ENCODE measurements at regions not wholly inside any gene's neighbourhood (a gene's known extent, or its start where the extent isn't known, plus 50 kb on each side); places are given as distances from the start of the nearest gene placed in this dataset.

DNA sequence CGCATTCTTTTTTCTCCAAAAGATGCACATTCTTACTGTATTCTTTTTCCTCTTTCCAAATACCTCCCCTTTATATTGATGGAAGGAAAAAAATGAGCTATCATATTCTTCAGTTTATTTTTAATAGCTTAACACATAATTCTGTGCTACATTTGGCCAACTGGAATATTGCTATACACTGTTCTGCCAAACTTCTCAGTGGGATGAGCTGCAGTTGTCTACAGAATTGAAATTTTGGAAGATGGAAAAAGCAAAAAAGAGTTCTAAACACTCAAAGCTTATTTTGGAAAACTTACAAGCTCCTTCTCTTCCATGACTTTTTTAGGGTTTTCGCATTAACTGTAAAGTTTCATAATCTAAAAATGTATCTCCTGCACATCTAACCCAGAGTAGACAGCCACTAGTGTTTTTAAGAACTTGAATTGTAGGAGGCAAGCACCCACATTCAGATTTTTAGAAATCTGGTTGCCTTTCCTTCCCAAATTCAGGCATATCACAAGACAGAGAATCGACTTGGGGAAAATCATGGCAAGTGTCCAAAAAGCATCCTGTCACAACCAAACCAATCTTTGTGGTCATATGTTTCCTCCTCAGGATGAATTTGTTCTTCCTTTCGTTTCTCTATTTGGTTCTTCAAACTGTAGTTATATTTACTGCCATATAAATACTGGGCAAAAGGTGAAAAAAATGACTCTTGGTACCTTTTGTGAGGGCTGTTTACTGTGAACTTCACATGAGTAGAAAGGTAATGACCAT lies 111.4 kb upstream of the FRY start:
- POLR2A ChIA-PET = interaction anchor here (1.8 kb wide), 1 partner anchor 26 kb away, joined by 7 read pairs; no protein-coding TSS in a partner anchor
- CTCF ChIA-PET = interaction anchor here (0.6 to 4.8 kb wide), 2 partner anchors 11 to 91 kb away, joined by 3 to 70 read pairs; no protein-coding TSS in a partner anchor

DNA sequence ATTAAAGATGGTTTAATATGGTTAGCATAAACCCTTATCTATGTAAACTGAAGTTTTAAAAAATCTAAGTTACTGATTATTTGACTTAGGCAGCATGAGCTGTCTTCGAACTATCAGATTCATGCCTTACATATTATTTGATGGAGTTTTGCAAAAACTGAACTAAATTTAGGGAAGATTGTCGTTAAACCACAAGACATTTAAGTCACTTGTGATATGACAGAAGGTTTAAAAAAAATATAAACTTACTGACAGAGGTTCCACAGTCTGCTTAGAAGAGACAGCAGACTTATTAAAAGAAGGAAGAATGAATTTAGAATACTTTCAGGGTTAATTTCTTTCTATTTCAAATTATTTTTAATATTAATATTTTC lies 110.9 kb upstream of the FRY start:
- Histone ChIP-seq H3K27ac (ENCODE audit: low read depth, low read length) (no peak overlapping the region), H3K9me3 (ENCODE audit: control insufficient read depth, insufficient read depth, low read length) (no peaks in the 10 kb centered on the region), H3K4me3 (ENCODE audit: low read depth, low read length) (no peak overlapping the region), H3K27me3 (ENCODE audit: control insufficient read depth, insufficient read depth, low read length) (no peaks in the 10 kb centered on the region)
- CTCF ChIA-PET = interaction anchor here (0.6 to 4.8 kb wide), 2 partner anchors 11 to 91 kb away, joined by 3 to 70 read pairs; no protein-coding TSS in a partner anchor
- POLR2A ChIA-PET = no interaction called here
- TF ChIP-seq, protein P1, sequence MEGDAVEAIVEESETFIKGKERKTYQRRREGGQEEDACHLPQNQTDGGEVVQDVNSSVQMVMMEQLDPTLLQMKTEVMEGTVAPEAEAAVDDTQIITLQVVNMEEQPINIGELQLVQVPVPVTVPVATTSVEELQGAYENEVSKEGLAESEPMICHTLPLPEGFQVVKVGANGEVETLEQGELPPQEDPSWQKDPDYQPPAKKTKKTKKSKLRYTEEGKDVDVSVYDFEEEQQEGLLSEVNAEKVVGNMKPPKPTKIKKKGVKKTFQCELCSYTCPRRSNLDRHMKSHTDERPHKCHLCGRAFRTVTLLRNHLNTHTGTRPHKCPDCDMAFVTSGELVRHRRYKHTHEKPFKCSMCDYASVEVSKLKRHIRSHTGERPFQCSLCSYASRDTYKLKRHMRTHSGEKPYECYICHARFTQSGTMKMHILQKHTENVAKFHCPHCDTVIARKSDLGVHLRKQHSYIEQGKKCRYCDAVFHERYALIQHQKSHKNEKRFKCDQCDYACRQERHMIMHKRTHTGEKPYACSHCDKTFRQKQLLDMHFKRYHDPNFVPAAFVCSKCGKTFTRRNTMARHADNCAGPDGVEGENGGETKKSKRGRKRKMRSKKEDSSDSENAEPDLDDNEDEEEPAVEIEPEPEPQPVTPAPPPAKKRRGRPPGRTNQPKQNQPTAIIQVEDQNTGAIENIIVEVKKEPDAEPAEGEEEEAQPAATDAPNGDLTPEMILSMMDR (IDR thresholded peaks at IDR 0.05; ENCODE audit: low read depth, low read length) = no peak
- DNase-seq (ENCODE audit: low read depth, low spot score) = no peak

More for the DNA sequence above, 111.4 kb upstream of the FRY start:
- no peaks in the 10 kb centered on the region for H3K9me3 ChIP-seq (ENCODE audit: control insufficient read depth, insufficient read depth, low read length)
- DNase-seq (ENCODE audit: low read depth, low spot score) = no peak
- H3K4me3 ChIP-seq (ENCODE audit: low read depth, low read length) = no peak overlapping the region
- H3K27me3 ChIP-seq (ENCODE audit: control insufficient read depth, insufficient read depth, low read length) = no peaks in the 10 kb centered on the region
- no peak overlapping the region for H3K27ac ChIP-seq (ENCODE audit: low read depth, low read length)
- TF ChIP-seq, protein P1 (IDR thresholded peaks at IDR 0.05; ENCODE audit: low read depth, low read length) = no peak

DNA sequence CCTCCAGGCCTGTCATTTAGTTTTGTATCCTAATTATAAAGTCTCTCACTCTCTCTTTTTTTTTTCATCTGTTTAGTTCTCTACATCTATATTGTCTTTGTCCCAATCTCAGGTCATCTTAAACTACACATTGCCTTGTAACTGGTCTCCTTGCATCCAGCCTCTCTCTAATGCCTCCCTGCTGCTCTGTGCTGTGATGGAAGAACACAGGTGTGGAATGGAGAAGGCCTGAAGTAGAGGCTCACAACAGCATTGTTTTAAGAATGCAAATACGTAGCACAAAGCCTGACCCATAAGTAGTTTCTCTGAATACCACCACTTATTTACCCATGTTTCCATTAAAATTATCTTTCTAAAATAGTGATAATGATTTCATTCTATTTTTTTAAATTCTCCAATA lies 108.8 kb upstream of the FRY start:
- ChIA-PET POLR2A (no interaction called here), CTCF (interaction anchor here (1.4 kb wide), 1 partner anchor 13 kb away, joined by 7 read pairs; no protein-coding TSS in a partner anchor)

DNA sequence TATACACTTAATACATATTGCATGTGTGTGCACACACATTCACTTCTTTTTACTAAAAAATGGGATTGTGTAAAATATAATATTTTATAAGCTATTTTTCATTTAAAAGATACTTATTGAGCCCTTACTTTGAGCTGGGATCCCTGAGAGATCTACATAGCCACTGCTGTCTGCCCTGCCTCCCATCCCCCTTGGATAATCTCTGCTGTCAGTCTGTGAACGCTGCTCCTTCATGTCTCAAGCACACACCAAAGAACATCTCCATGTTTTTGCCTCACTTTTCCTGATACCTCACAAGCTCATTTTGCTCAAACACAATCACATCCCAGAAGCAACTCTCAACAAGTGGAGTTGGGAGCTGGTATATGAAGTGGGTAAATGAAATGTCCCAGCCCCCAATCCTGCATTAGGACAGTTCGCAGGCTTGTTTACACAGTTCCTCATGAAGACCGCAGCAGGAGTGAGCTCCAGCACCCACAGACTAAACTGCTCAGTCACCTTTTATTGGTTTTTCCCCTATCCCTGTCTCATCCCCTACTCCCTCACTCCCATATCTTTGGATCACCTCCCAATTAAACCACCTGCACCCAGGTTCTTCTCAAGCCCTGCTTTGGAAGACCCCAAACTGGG lies 108.3 kb upstream of the FRY start:
- Histone ChIP-seq H3K9me3 (ENCODE audit: control insufficient read depth, insufficient read depth, low read length) (no peaks in the 10 kb centered on the region), H3K27ac (ENCODE audit: low read depth, low read length) (no peak overlapping the region), H3K4me3 (ENCODE audit: low read depth, low read length) (no peak overlapping the region), H3K27me3 (ENCODE audit: control insufficient read depth, insufficient read depth, low read length) (no peaks in the 10 kb centered on the region)
- CTCF ChIA-PET = interaction anchor here (1.2 to 1.4 kb wide), 2 partner anchors 13 to 79 kb away, joined by 3 to 7 read pairs; no protein-coding TSS in a partner anchor
- TF ChIP-seq, protein P1 (IDR thresholded peaks at IDR 0.05; ENCODE audit: low read depth, low read length) = no peak
- POLR2A ChIA-PET = no interaction called here
- DNase-seq (ENCODE audit: low read depth, low spot score) = no peak

More for the DNA sequence above, 108.8 kb upstream of the FRY start:
- no peaks in the 10 kb centered on the region for H3K9me3 ChIP-seq (ENCODE audit: control insufficient read depth, insufficient read depth, low read length)
- no peaks in the 10 kb centered on the region for H3K27me3 ChIP-seq (ENCODE audit: control insufficient read depth, insufficient read depth, low read length)
- no peak for DNase-seq (ENCODE audit: low read depth, low spot score)
- H3K27ac ChIP-seq (ENCODE audit: low read depth, low read length) = no peak overlapping the region
- H3K4me3 ChIP-seq (ENCODE audit: low read depth, low read length) = no peak overlapping the region
- TF ChIP-seq, protein P1 (IDR thresholded peaks at IDR 0.05; ENCODE audit: low read depth, low read length) = no peak

DNA sequence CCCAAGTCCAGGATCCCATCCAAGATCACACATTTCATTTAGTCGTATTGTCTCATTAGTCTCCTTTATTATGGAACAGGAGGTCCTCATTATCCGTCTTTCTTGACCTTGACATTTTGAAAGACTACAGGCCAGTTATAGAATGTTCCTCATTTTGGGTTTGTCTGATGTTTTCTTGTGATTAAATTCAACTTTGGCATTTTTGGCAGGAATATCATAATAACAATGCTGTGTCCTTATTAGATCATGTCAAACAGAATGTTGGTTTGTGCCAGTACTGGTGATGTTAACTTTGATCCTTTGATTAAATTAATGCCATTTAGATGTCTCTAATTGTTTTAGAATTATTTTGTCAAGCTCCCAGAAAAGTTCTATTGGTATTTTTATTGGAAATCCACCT lies 106.5 kb upstream of the FRY start:
- TF ChIP-seq, protein P1 (IDR thresholded peaks at IDR 0.05; ENCODE audit: low read depth, low read length) = no peak
- ChIA-PET CTCF (no interaction called here), POLR2A (no interaction called here)
- Histone ChIP-seq H3K27me3 (ENCODE audit: control insufficient read depth, insufficient read depth, low read length) (no peaks in the 10 kb centered on the region), H3K27ac (ENCODE audit: low read depth, low read length) (no peak overlapping the region), H3K4me3 (ENCODE audit: low read depth, low read length) (no peak overlapping the region), H3K9me3 (ENCODE audit: control insufficient read depth, insufficient read depth, low read length) (no peaks in the 10 kb centered on the region)
- no peak for DNase-seq (ENCODE audit: low read depth, low spot score)
